Peyer's patch (tissue), 4 donors: ENCODE measurements at regions not wholly inside any gene's neighbourhood (a gene's known extent, or its start where the extent isn't known, plus 50 kb on each side); places are given as distances from the start of the nearest gene placed in this dataset.

Experiments
- POLR2A ChIP-seq, 2 donors: fragments of 450-650 bp; IDR thresholded peaks; one replicate each; pipeline ENCODE4 v1.5.1; 2017; ENCODE audit warnings: antibody characterized with exemption in 2 of 2, mild to moderate bottlenecking in 2 of 2, moderate library complexity in 2 of 2
- TF ChIP-seq, protein P1 (sequence below), 6 experiments: fragments of 450-650 bp in 4 of 6; fragments of 200-600 bp in 2 of 6; sonication (generic) in 1 of 6; IDR thresholded peaks; one replicate each; pipeline ENCODE4 v1.5.1; 2017 to 2019; ENCODE audit warnings: antibody characterized with exemption in 6 of 6, mild to moderate bottlenecking in 3 of 6, moderate library complexity in 1 of 6

DNA sequence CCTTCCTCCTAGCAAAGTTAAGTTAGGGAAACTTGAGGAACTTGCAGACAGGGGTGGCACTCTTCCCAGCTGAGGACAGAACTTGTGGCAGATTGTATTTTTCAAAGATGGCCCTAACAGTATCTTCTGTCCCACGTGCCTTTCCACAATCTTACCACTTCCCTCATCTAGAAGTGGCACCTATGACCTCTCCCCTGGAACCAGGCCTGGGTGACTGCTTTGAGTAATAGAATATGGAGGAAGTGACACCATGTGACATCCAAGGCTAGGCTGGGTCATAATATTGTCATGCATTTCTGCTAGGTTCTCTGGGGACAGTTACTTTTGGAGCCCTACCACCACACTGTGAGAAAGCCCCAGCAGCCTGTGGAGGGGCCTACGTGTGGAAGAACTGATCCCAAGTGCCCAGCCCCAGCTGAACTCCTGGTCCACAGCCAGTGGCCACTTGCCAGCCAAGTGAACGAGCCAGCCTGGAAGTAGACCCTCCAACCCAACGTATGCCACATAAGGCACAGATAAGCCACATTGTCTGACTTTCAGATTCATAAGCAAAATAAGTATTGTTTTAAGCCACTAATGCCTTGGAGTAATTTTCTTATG is 193.7 kb downstream of the PTPN20 start:
- TF ChIP-seq, protein P1, sequence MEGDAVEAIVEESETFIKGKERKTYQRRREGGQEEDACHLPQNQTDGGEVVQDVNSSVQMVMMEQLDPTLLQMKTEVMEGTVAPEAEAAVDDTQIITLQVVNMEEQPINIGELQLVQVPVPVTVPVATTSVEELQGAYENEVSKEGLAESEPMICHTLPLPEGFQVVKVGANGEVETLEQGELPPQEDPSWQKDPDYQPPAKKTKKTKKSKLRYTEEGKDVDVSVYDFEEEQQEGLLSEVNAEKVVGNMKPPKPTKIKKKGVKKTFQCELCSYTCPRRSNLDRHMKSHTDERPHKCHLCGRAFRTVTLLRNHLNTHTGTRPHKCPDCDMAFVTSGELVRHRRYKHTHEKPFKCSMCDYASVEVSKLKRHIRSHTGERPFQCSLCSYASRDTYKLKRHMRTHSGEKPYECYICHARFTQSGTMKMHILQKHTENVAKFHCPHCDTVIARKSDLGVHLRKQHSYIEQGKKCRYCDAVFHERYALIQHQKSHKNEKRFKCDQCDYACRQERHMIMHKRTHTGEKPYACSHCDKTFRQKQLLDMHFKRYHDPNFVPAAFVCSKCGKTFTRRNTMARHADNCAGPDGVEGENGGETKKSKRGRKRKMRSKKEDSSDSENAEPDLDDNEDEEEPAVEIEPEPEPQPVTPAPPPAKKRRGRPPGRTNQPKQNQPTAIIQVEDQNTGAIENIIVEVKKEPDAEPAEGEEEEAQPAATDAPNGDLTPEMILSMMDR (IDR thresholded peaks at IDR 0.05): no peak
- no peak for TF ChIP-seq POLR2A (IDR thresholded peaks at IDR 0.05)
